Stomach (tissue), 4 donors: ENCODE measurements at regions not wholly inside any gene's neighbourhood (a gene's known extent, or its start where the extent isn't known, plus 50 kb on each side); places are given as distances from the start of the nearest gene placed in this dataset.

Source experiments
- CTCF ChIP-seq, 7 experiments: fragments of 450-650 bp in 4 of 7; fragments of 200-600 bp in 3 of 7; sonication (generic) in 3 of 7; IDR thresholded peaks; one replicate each; pipeline ENCODE4 v1.5.1; 2016 to 2019; ENCODE audit warnings: antibody characterized with exemption in 7 of 7, control low read depth in 2 of 7, mild to moderate bottlenecking in 1 of 7
- POLR2A ChIP-seq, 4 donors: fragments of 450-650 bp; IDR thresholded peaks; one replicate each; pipeline ENCODE4 v1.6.1; 2016; ENCODE audit warnings: antibody characterized with exemption in 4 of 4, control low read depth in 2 of 4, mild to moderate bottlenecking in 1 of 4, moderate library complexity in 1 of 4
- POLR2AphosphoS5 ChIP-seq, 3 donors: sonication (generic); formaldehyde crosslinking; IDR thresholded peaks; one replicate each; pipeline ENCODE4 v1.6.1; 2016; ENCODE audit warnings: antibody characterized with exemption in 3 of 3

DNA sequence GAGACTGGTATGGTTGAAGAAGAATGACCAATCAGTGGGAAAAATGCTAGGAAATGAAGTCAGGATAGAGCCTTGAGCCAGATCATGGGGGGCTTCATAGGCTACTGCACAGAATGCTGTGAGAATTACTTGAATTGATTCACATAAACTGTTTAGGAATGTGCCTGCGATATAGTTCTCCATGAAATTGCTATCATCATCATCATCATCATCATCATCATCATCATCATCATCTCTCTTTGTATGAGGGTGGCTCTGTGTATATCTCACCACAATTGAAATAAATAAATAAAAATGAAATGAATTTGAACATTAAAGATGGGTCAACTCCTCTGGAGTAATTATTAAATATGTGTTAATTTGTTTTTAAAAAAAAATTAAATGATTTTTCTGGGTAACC lies 148.6 kb upstream of the LEF1 start:
- TF ChIP-seq POLR2AphosphoS5 (IDR thresholded peaks at IDR 0.05) (no peak), POLR2A (IDR thresholded peaks at IDR 0.05) (no peak), CTCF (IDR thresholded peaks at IDR 0.05) (no peak)
